DND-41 (cell line): ENCODE measurements at regions not wholly inside any gene's neighbourhood (a gene's known extent, or its start where the extent isn't known, plus 50 kb on each side); places are given as distances from the start of the nearest gene placed in this dataset.

Source experiments
- EZH2 ChIP-seq: IDR thresholded peaks from 3 replicates; pipeline ENCODE4 v1.6.1; 2012; ENCODE audit warnings: borderline replicate concordance, low read depth, mild to moderate bottlenecking, moderate library complexity, low read length, inconsistent platforms; ENCODE audit not compliant: severe bottlenecking
- TF ChIP-seq, protein P1 (sequence below): IDR thresholded peaks from 2 replicates; pipeline ENCODE4 v1.5.1; 2012; ENCODE audit warnings: borderline replicate concordance, low read length, moderate library complexity, mild to moderate bottlenecking; ENCODE audit not compliant: poor library complexity, severe bottlenecking; ENCODE audit errors: extremely low read depth

DNA sequence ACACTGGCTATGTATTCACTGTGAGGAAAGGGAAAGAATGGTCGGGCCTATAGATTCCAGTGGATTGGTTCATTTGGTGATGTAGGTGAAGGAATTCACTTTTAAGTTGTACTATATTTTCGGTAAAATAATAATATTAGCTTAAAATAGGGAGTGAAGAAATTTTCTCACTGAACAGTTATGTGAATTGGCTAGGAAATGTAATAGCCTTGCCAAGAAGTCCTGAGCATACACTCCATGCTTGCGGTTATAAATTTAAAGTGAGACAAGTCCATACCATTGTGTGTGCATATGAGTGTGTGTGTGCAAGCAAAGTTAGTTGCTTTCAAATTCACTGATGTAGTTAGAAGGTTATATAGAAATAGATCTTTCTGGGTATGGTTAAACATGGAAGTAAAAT is 1651.0 kb downstream of the NCAM2 start:
- TF ChIP-seq, protein P1, sequence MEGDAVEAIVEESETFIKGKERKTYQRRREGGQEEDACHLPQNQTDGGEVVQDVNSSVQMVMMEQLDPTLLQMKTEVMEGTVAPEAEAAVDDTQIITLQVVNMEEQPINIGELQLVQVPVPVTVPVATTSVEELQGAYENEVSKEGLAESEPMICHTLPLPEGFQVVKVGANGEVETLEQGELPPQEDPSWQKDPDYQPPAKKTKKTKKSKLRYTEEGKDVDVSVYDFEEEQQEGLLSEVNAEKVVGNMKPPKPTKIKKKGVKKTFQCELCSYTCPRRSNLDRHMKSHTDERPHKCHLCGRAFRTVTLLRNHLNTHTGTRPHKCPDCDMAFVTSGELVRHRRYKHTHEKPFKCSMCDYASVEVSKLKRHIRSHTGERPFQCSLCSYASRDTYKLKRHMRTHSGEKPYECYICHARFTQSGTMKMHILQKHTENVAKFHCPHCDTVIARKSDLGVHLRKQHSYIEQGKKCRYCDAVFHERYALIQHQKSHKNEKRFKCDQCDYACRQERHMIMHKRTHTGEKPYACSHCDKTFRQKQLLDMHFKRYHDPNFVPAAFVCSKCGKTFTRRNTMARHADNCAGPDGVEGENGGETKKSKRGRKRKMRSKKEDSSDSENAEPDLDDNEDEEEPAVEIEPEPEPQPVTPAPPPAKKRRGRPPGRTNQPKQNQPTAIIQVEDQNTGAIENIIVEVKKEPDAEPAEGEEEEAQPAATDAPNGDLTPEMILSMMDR: no peak
- TF ChIP-seq EZH2: no peak
